Breast epithelium (tissue), 4 donors: ENCODE measurements at regions not wholly inside any gene's neighbourhood (a gene's known extent, or its start where the extent isn't known, plus 50 kb on each side); places are given as distances from the start of the nearest gene placed in this dataset.

Source experiments
- DNase-seq, 2 donors: peaks; one replicate each; pipeline ENCODE4 v3.0.0-alpha.2; 2019; ENCODE audit warnings: low spot score in 2 of 2
- H3K27ac ChIP-seq, 2 donors: fragments of 200-600 bp; sonication (generic) in 1 of 2; one replicate each; pipeline ENCODE4 v1.5.1; 2016 to 2019; ENCODE audit warnings: mild to moderate bottlenecking in 1 of 2
- H3K27me3 ChIP-seq, 2 donors: fragments of 200-600 bp; sonication (generic) in 1 of 2; one replicate each; pipeline versions ENCODE4 v1.5.1 to v1.6.0; 2017 to 2019; ENCODE audit warnings: control low read depth in 1 of 2, mild to moderate bottlenecking in 1 of 2
- H3K36me3 ChIP-seq: fragments of 200-600 bp; one replicate; pipeline ENCODE4 v1.5.1; 2019
- H3K4me1 ChIP-seq, 2 donors: fragments of 200-600 bp; sonication (generic); one replicate each; pipeline ENCODE4 v1.5.1; 2016 to 2019; ENCODE audit warnings: control low read depth in 1 of 2
- H3K4me3 ChIP-seq, 3 donors: fragments of 200-600 bp; sonication (generic); 1 replicate in 2 of 3; 2 replicates in 1 of 3; pipeline ENCODE4 v1.5.1; 2016 to 2019; ENCODE audit warnings: mild to moderate bottlenecking in 3 of 3, moderate library complexity in 2 of 3
- H3K9me3 ChIP-seq, 2 donors: fragments of 200-600 bp; sonication (generic) in 1 of 2; one replicate each; pipeline ENCODE4 v1.5.1; 2016 to 2019; ENCODE audit warnings: control low read depth in 1 of 2
- CTCF ChIP-seq, 3 donors: fragments of 450-650 bp; IDR thresholded peaks; one replicate each; pipeline ENCODE4 v1.5.1; 2016 to 2017; ENCODE audit warnings: antibody characterized with exemption in 3 of 3, mild to moderate bottlenecking in 3 of 3, moderate library complexity in 3 of 3
- POLR2A ChIP-seq: fragments of 450-650 bp; IDR thresholded peaks from one replicate; pipeline ENCODE4 v1.6.1; 2016; ENCODE audit warnings: antibody characterized with exemption, mild to moderate bottlenecking, moderate library complexity
- POLR2AphosphoS5 ChIP-seq, 3 donors: sonication (generic); formaldehyde crosslinking; IDR thresholded peaks; one replicate each; pipeline ENCODE4 v1.6.1; 2017; ENCODE audit warnings: antibody characterized with exemption in 3 of 3
- intact Hi-C: fragments of 100-400 bp; cut with DNase I; formaldehyde crosslinking; loops from one replicate; pipeline ENCODE4 v1.15.1; 2023; ENCODE audit warnings: low total_unique reads

- no peak overlapping the region for H3K4me3 ChIP-seq
- intact Hi-C loops: no loop called here
- H3K4me1 ChIP-seq: no peaks in the 10 kb centered on the region
- DNase-seq: no peak
- H3K36me3 ChIP-seq: no peaks in the 10 kb centered on the region
- H3K27ac ChIP-seq: no peak overlapping the region
- no peaks in the 10 kb centered on the region for H3K27me3 ChIP-seq
- H3K9me3 ChIP-seq: no peaks in the 10 kb centered on the region
- TF ChIP-seq POLR2AphosphoS5 (IDR thresholded peaks at IDR 0.05) (no peak), POLR2A (no peak), CTCF (IDR thresholded peaks at IDR 0.05) (no peak)
These were observed 100.1 kb upstream of the PCGF5 start for GRCh38 chr10:91120348-91120747.

GRCh38 chr10:91123261-91123660 is 97.2 kb upstream of the PCGF5 start:
- Histone ChIP-seq H3K27ac (no peak overlapping the region), H3K9me3 (no peaks in the 10 kb centered on the region), H3K4me3 (no peak overlapping the region), H3K4me1 (no peaks in the 10 kb centered on the region), H3K27me3 (no peaks in the 10 kb centered on the region), H3K36me3 (no peaks in the 10 kb centered on the region)
- intact Hi-C loops: no loop called here
- TF ChIP-seq POLR2AphosphoS5 (IDR thresholded peaks at IDR 0.05): no peak
- no peak for DNase-seq

- TF ChIP-seq POLR2A (no peak), CTCF (IDR thresholded peaks at IDR 0.05) (no peak), POLR2AphosphoS5 (IDR thresholded peaks at IDR 0.05) (no peak)
- Histone ChIP-seq H3K4me3 (no peak overlapping the region), H3K9me3 (no peaks in the 10 kb centered on the region), H3K27ac (no peak overlapping the region), H3K4me1 (no peaks in the 10 kb centered on the region), H3K27me3 (no peaks in the 10 kb centered on the region), H3K36me3 (no peaks in the 10 kb centered on the region)
- intact Hi-C loops: no loop called here
- no peak for DNase-seq
These were observed 96.4 kb upstream of the PCGF5 start for GRCh38 chr10:91124016-91124415.

GRCh38 chr10:91126471-91126870 is 94.0 kb upstream of the PCGF5 start:
- intact Hi-C loops: no loop called here
- TF ChIP-seq CTCF (IDR thresholded peaks at IDR 0.05): no peak
- no peak for TF ChIP-seq POLR2AphosphoS5 (IDR thresholded peaks at IDR 0.05)
- TF ChIP-seq POLR2A: no peak
- DNase-seq: no peak
- Histone ChIP-seq H3K4me1 (no peaks in the 10 kb centered on the region), H3K4me3 (no peak overlapping the region), H3K27ac (no peak overlapping the region), H3K27me3 (no peaks in the 10 kb centered on the region), H3K36me3 (no peaks in the 10 kb centered on the region), H3K9me3 (no peaks in the 10 kb centered on the region)

GRCh38 chr10:91127341-91128082 is 93.0 kb upstream of the PCGF5 start:
- intact Hi-C loops: no loop called here
- Histone ChIP-seq H3K27me3 (no peaks in the 10 kb centered on the region), H3K4me1 (no peaks in the 10 kb centered on the region), H3K36me3 (no peaks in the 10 kb centered on the region), H3K9me3 (no peaks in the 10 kb centered on the region), H3K27ac (no peak overlapping the region), H3K4me3 (no peak overlapping the region)
- no peak for DNase-seq
- no peak for TF ChIP-seq POLR2A
- no peak for TF ChIP-seq POLR2AphosphoS5 (IDR thresholded peaks at IDR 0.05)
- no peak for TF ChIP-seq CTCF (IDR thresholded peaks at IDR 0.05)
